H1 (cell line): ENCODE measurements at regions not wholly inside any gene's neighbourhood (a gene's known extent, or its start where the extent isn't known, plus 50 kb on each side); places are given as distances from the start of the nearest gene placed in this dataset.

Experiments used
- CTCF ChIA-PET: fragments of 300-600 bp; sonication (Branson Sonifier 250); formaldehyde crosslinking; loops from one replicate; lab custom pipeline; 2021; ENCODE audit not compliant: partially characterized antibody; lab: Charles Lee
- POLR2A ChIA-PET: fragments of 300-600 bp; sonication (Branson Sonifier 250); formaldehyde crosslinking; loops from one replicate; lab custom pipeline; 2021; ENCODE audit warnings: inconsistent platforms; ENCODE audit not compliant: partially characterized antibody; lab: Charles Lee
- DNase-seq, 2 experiments: peaks; one replicate each; pipeline versions ENCODE4 v3.0.0 to v3.0.0-alpha.2; 2010 to 2022; ENCODE audit warnings: low spot score in 2 of 2, low read depth in 1 of 2, mixed read lengths in 1 of 2
- FAIRE-seq: peaks from 2 replicates; lab custom pipeline; 2011; peaks lifted over from hg19 to GRCh38; lab: Jason Lieb, UNC
- H2AFZ ChIP-seq: 2 replicates; pipeline ENCODE4 v1.8.1; 2012; ENCODE audit warnings: low read length, inconsistent platforms
- H2AK5ac ChIP-seq: 2 replicates; pipeline ENCODE4 v1.6.1; 2013; ENCODE audit warnings: low read depth, low read length
- H2BK120ac ChIP-seq: replicated peaks from 2 replicates; pipeline ENCODE3; 2013; ENCODE audit warnings: low read depth, low read length, inconsistent platforms
- H2BK12ac ChIP-seq: 2 replicates; pipeline ENCODE4 v1.6.1; 2013; ENCODE audit warnings: low read depth, low read length
- H2BK15ac ChIP-seq: 2 replicates; pipeline ENCODE4 v1.6.1; 2013; ENCODE audit warnings: low read length
- H2BK20ac ChIP-seq: 2 replicates; pipeline ENCODE4 v1.6.1; 2013; ENCODE audit warnings: low read length
- H2BK5ac ChIP-seq: 2 replicates; pipeline ENCODE4 v1.6.1; 2013; ENCODE audit warnings: low read depth, low read length
- H3K14ac ChIP-seq: 2 replicates; pipeline ENCODE4 v1.6.1; 2013; ENCODE audit warnings: inconsistent platforms; ENCODE audit not compliant: insufficient read length
- H3K18ac ChIP-seq: 2 replicates; pipeline ENCODE4 v1.6.1; 2013; ENCODE audit warnings: low read length; ENCODE audit errors: extremely low read depth
- H3K23ac ChIP-seq: 2 replicates; pipeline ENCODE4 v1.6.1; 2013; ENCODE audit warnings: inconsistent platforms; ENCODE audit not compliant: insufficient read length
- H3K23me2 ChIP-seq: 2 replicates; pipeline ENCODE4 v1.6.1; 2013; ENCODE audit warnings: low read depth, low read length
- H3K27ac ChIP-seq: 2 replicates; pipeline ENCODE4 v1.6.1; 2011; ENCODE audit warnings: low read depth, low read length, inconsistent platforms
- H3K27me3 ChIP-seq, 4 experiments: replicated peaks in 1 of 4; 1 replicate in 1 of 4; 2 replicates in 3 of 4; pipeline versions ENCODE4 v1.6.1 to v1.8.1; 2011 to 2013; ENCODE audit warnings: low read length in 3 of 4, mild to moderate bottlenecking in 3 of 4, inconsistent platforms in 2 of 4, mixed read lengths in 2 of 4, moderate library complexity in 1 of 4; ENCODE audit not compliant: control insufficient read depth in 3 of 4, insufficient read depth in 3 of 4; ENCODE audit errors: extremely low read depth in 1 of 4
- H3K36me3 ChIP-seq, 4 experiments: 2 replicates each; pipeline versions ENCODE4 v1.6.1 to v1.8.1; 2011 to 2013; ENCODE audit warnings: mild to moderate bottlenecking in 4 of 4, low read length in 3 of 4, moderate library complexity in 2 of 4, control low read depth in 1 of 4, inconsistent platforms in 1 of 4; ENCODE audit not compliant: insufficient read depth in 4 of 4, control insufficient read depth in 2 of 4
- H3K4ac ChIP-seq: replicated peaks from 2 replicates; pipeline ENCODE3; 2013; ENCODE audit warnings: low read length, low read depth, mixed read lengths, inconsistent platforms; ENCODE audit not compliant: insufficient read length
- H3K4me1 ChIP-seq, 4 experiments: replicated peaks in 1 of 4; 1 replicate in 1 of 4; 2 replicates in 3 of 4; pipeline versions ENCODE4 v1.6.1 to v1.8.1; 2011 to 2013; ENCODE audit warnings: low read length in 3 of 4, inconsistent platforms in 2 of 4, mixed read lengths in 1 of 4; ENCODE audit not compliant: insufficient read depth in 4 of 4, control insufficient read depth in 3 of 4
- H3K4me2 ChIP-seq, 2 experiments: 2 replicates each; pipeline versions ENCODE4 v1.6.1 to v1.8.1; 2011 to 2013; ENCODE audit warnings: low read depth in 2 of 2, low read length in 2 of 2, control low read depth in 1 of 2, inconsistent platforms in 1 of 2, mild to moderate bottlenecking in 1 of 2; ENCODE audit not compliant: insufficient read depth in 1 of 2
- H3K4me3 ChIP-seq, 4 experiments: fragments of 200-600, 300-600 bp in 1 of 4; sonication (generic), shearing (Covaris generic), sonication (Bioruptor Twin) in 1 of 4; 2 replicates each; pipeline versions ENCODE4 v1.5.1 to v1.8.1; 2011 to 2016; ENCODE audit warnings: low read length in 4 of 4, low read depth in 3 of 4, control low read depth in 2 of 4, inconsistent platforms in 2 of 4, mild to moderate bottlenecking in 2 of 4, mixed read lengths in 1 of 4, moderate library complexity in 1 of 4; ENCODE audit not compliant: insufficient read depth in 2 of 4; ENCODE audit errors: extremely low read depth in 1 of 4
- H3K56ac ChIP-seq: replicated peaks from 2 replicates; pipeline ENCODE3; 2013; ENCODE audit warnings: low read depth, mild to moderate bottlenecking, mixed read lengths, low read length, inconsistent platforms; ENCODE audit not compliant: insufficient read length
- H3K79me1 ChIP-seq: 2 replicates; pipeline ENCODE4 v1.6.1; 2013; ENCODE audit warnings: low read depth, low read length, control low read depth
- H3K79me2 ChIP-seq, 2 experiments: 2 replicates each; pipeline versions ENCODE4 v1.6.1 to v1.8.1; 2012 to 2013; ENCODE audit warnings: low read length in 2 of 2, mild to moderate bottlenecking in 2 of 2, inconsistent platforms in 1 of 2; ENCODE audit not compliant: insufficient read depth in 2 of 2, control insufficient read depth in 1 of 2
- H3K9ac ChIP-seq, 4 experiments: replicated peaks in 1 of 4; 1 replicate in 1 of 4; 2 replicates in 3 of 4; pipeline versions ENCODE4 v1.6.1 to v1.8.1; 2011 to 2013; ENCODE audit warnings: low read depth in 3 of 4, low read length in 3 of 4, control low read depth in 2 of 4, mild to moderate bottlenecking in 2 of 4, moderate library complexity in 2 of 4, inconsistent platforms in 1 of 4; ENCODE audit errors: extremely low read depth in 1 of 4
- H3K9me3 ChIP-seq, 2 experiments: 2 replicates each; pipeline versions ENCODE4 v1.6.1 to v1.8.1; 2012 to 2013; ENCODE audit warnings: mild to moderate bottlenecking in 2 of 2, moderate library complexity in 2 of 2, control low read depth in 1 of 2, inconsistent platforms in 1 of 2, low read depth in 1 of 2, low read length in 1 of 2, mixed read lengths in 1 of 2; ENCODE audit not compliant: insufficient read depth in 2 of 2
- H4K20me1 ChIP-seq, 2 experiments: replicated peaks in 1 of 2; 2 replicates each; pipeline versions ENCODE3 to v1.8.1; 2011 to 2013; ENCODE audit warnings: inconsistent platforms in 2 of 2, low read length in 2 of 2, mild to moderate bottlenecking in 1 of 2; ENCODE audit not compliant: insufficient read depth in 2 of 2, control insufficient read depth in 1 of 2
- H4K5ac ChIP-seq: 2 replicates; pipeline ENCODE4 v1.6.1; 2013; ENCODE audit warnings: low read length, low read depth, mixed read lengths, inconsistent platforms; ENCODE audit not compliant: insufficient read length
- H4K8ac ChIP-seq: 2 replicates; pipeline ENCODE4 v1.8.0; 2013; ENCODE audit warnings: mild to moderate bottlenecking, moderate library complexity, low read length, inconsistent platforms; ENCODE audit not compliant: insufficient read depth; ENCODE audit errors: extremely low read depth
- H4K91ac ChIP-seq: replicated peaks from 2 replicates; pipeline ENCODE3; 2013; ENCODE audit warnings: low read length, mixed read lengths, inconsistent platforms; ENCODE audit not compliant: insufficient read length
- CTCF ChIP-seq, 3 experiments: IDR thresholded peaks; 1 replicate in 2 of 3; 2 replicates in 1 of 3; pipeline versions ENCODE4 v1.5.1 to v1.6.1; 2011; ENCODE audit warnings: low read length in 3 of 3, mild to moderate bottlenecking in 3 of 3, inconsistent platforms in 2 of 3, low read depth in 1 of 3, moderate library complexity in 1 of 3; ENCODE audit not compliant: insufficient read depth in 1 of 3; ENCODE audit errors: control extremely low read depth in 1 of 3
- WGBS, 2 experiments: shearing (Covaris generic) in 1 of 2; methylation state at CpG; one replicate each; pipeline versions ENCODE4 v1.1.6 to v1.1.7; 2013 to 2015; ENCODE audit warnings: low lambda C conversion rate in 2 of 2, mixed read lengths in 2 of 2, inconsistent platforms in 1 of 2, low coverage in 1 of 2, missing lambda C conversion rate in 1 of 2; ENCODE audit not compliant: insufficient replicate concordance in 2 of 2, insufficient coverage in 1 of 2, insufficient read length in 1 of 2; ENCODE audit errors: extremely low coverage in 1 of 2, missing lambda C conversion rate in 1 of 2; 5-methylcytosine and 5-hydroxymethylcytosine counted together

GRCh38 chr1:14538335-14538734 lies 60.1 kb upstream of the KAZN start:
- Histone ChIP-seq H3K27me3 (no peaks in the 10 kb centered on the region), H3K4me1 (no peaks in the 10 kb centered on the region), H2BK20ac (no peak overlapping the region), H2AFZ (no peak overlapping the region), H4K5ac (no peak overlapping the region), H3K4ac (no peak overlapping the region), H3K9me3 (no peaks in the 10 kb centered on the region; a peak in 1 of 4 replicates), H3K56ac (no peak overlapping the region), H3K79me2 (no peaks in the 10 kb centered on the region), H3K4me2 (no peak overlapping the region), H2BK12ac (no peak overlapping the region), H3K79me1 (no peaks in the 10 kb centered on the region), H3K9ac (no peak overlapping the region), H3K36me3 (no peaks in the 10 kb centered on the region), H3K27ac (no peak overlapping the region), H4K20me1 (no peaks in the 10 kb centered on the region), H3K18ac (no peak overlapping the region), H2BK120ac (no peak overlapping the region), H2BK5ac (no peak overlapping the region), H3K23me2 (no peaks in the 10 kb centered on the region), H3K23ac (no peak overlapping the region), H3K14ac (no peak overlapping the region), H4K8ac (no peak overlapping the region), H4K91ac (no peak overlapping the region), H2BK15ac (no peak overlapping the region), H3K4me3 (no peak overlapping the region), H2AK5ac (no peak overlapping the region)
- peak; percentile 42 for FAIRE-seq
- no peak for DNase-seq
- 84% methylated on average over 4 of the region's 4 CpGs; no CpG with 5 or more reads in 1 of the 2 experiments for WGBS, 2 experiments
- ChIA-PET POLR2A (no interaction called here), CTCF (interaction anchor here (1.1 kb wide), 1 partner anchor 28 kb away, joined by 4 read pairs; no protein-coding TSS in a partner anchor)
- peak; percentile 37 to 66 (median 52) for TF ChIP-seq CTCF (IDR thresholded peaks at IDR 0.05; ENCODE audit: control extremely low read depth in 1 of 3, insufficient read depth in 1 of 3, low read depth in 1 of 3, low read length in 3 of 3)
